Smooth muscle cell (in vitro differentiated cells): ENCODE measurements at regions not wholly inside any gene's neighbourhood (a gene's known extent, or its start where the extent isn't known, plus 50 kb on each side); places are given as distances from the start of the nearest gene placed in this dataset.
A peak's percentile ranks its signal among the peaks of the same experiment; 100 is the strongest.

ENCODE experiments used
- DNase-seq: peaks from one replicate; lab custom pipeline; 2025; ENCODE audit not compliant: unreplicated experiment; lab: John Stamatoyannopoulos, UW
- H2AFZ ChIP-seq: fragments of 200-600 bp; sonication (generic); 2 replicates; pipeline ENCODE4 v1.6.0; 2016; ENCODE audit warnings: antibody characterized with exemption, low read depth, mild to moderate bottlenecking
- H3F3A ChIP-seq: fragments of 200-600 bp; sonication (generic); 2 replicates; pipeline ENCODE4 v1.6.0; 2017; ENCODE audit warnings: antibody characterized with exemption, low read depth
- H3K27ac ChIP-seq: fragments of 200-600 bp; sonication (generic); 2 replicates; pipeline ENCODE4 v1.5.1; 2016; ENCODE audit warnings: low read depth, mild to moderate bottlenecking
- H3K27me3 ChIP-seq: fragments of 200-600 bp; sonication (generic); 2 replicates; pipeline ENCODE4 v1.6.1; 2016; ENCODE audit warnings: low read depth, mild to moderate bottlenecking
- H3K36me3 ChIP-seq: fragments of 200-600 bp; sonication (generic); 2 replicates; pipeline ENCODE4 v1.5.1; 2016; ENCODE audit warnings: low read depth
- H3K4me1 ChIP-seq: fragments of 200-600 bp; sonication (generic); 2 replicates; pipeline ENCODE4 v1.5.1; 2016; ENCODE audit warnings: low read depth
- H3K4me2 ChIP-seq: fragments of 200-600 bp; sonication (generic); 2 replicates; pipeline ENCODE4 v1.6.0; 2016; ENCODE audit warnings: mild to moderate bottlenecking
- H3K4me3 ChIP-seq: fragments of 200-600 bp; sonication (generic); 2 replicates; pipeline ENCODE4 v1.5.1; 2016; ENCODE audit warnings: mild to moderate bottlenecking
- H3K79me2 ChIP-seq: fragments of 200-600 bp; sonication (generic); 2 replicates; pipeline ENCODE4 v1.6.0; 2016; ENCODE audit warnings: low read depth, mild to moderate bottlenecking
- H3K9ac ChIP-seq: fragments of 200-600 bp; sonication (generic); 2 replicates; pipeline ENCODE4 v1.6.0; 2016; ENCODE audit warnings: low read depth
- H3K9me3 ChIP-seq: fragments of 200-600 bp; sonication (generic); replicated peaks from 2 replicates; pipeline ENCODE4 v1.5.1; 2016; ENCODE audit warnings: low read depth
- H4K20me1 ChIP-seq: fragments of 200-600 bp; sonication (generic); 2 replicates; pipeline ENCODE4 v1.6.0; 2016; ENCODE audit warnings: low read depth
- CTCF ChIP-seq: fragments of 200-600 bp; sonication (generic); IDR thresholded peaks from 2 replicates; pipeline ENCODE4 v1.5.1; 2017; ENCODE audit warnings: borderline replicate concordance, mild to moderate bottlenecking, antibody characterized with exemption; ENCODE audit not compliant: insufficient read depth, poor library complexity, severe bottlenecking
- WGBS: methylation state at CpG from one replicate; pipeline ENCODE4 v1.1.7; 2016; ENCODE audit warnings: low lambda C conversion rate; 5-methylcytosine and 5-hydroxymethylcytosine counted together

GRCh38 chr1:195345149-195345548 is 1263.1 kb downstream of the KCNT2 start:
- no peaks in the 10 kb centered on the region for H3K4me1 ChIP-seq
- no peak overlapping the region for H3K27ac ChIP-seq
- H3K79me2 ChIP-seq = no peaks in the 10 kb centered on the region
- no peaks in the 10 kb centered on the region for H3K9me3 ChIP-seq
- no peak overlapping the region for H3K9ac ChIP-seq
- no peaks in the 10 kb centered on the region for H4K20me1 ChIP-seq
- no peaks in the 10 kb centered on the region for H3K27me3 ChIP-seq
- H2AFZ ChIP-seq = peak overlapping the region; percentile 81
- DNase-seq = no peak
- no peak overlapping the region for H3K4me3 ChIP-seq
- H3K4me2 ChIP-seq = peak overlapping the region; percentile 54
- no peaks in the 10 kb centered on the region for H3K36me3 ChIP-seq
- H3F3A ChIP-seq = no peaks in the 10 kb centered on the region
- peak; percentile 27 for TF ChIP-seq CTCF
- 9% methylated on average over 8 of the region's 8 CpGs for WGBS

GRCh38 chr1:195337646-195338045 is 1270.6 kb downstream of the KCNT2 start:
- no peaks in the 10 kb centered on the region for H3K4me1 ChIP-seq
- no peaks in the 10 kb centered on the region for H4K20me1 ChIP-seq
- no peak overlapping the region for H2AFZ ChIP-seq
- H3F3A ChIP-seq = no peaks in the 10 kb centered on the region
- no peaks in the 10 kb centered on the region for H3K9me3 ChIP-seq
- H3K4me2 ChIP-seq = no peak overlapping the region
- no peak overlapping the region for H3K27ac ChIP-seq
- no peaks in the 10 kb centered on the region for H3K36me3 ChIP-seq
- H3K4me3 ChIP-seq = no peak overlapping the region
- TF ChIP-seq CTCF = no peak
- H3K27me3 ChIP-seq = no peaks in the 10 kb centered on the region
- H3K9ac ChIP-seq = no peak overlapping the region
- no peak for DNase-seq
- H3K79me2 ChIP-seq = no peaks in the 10 kb centered on the region

- Histone ChIP-seq H3K9me3 (no peaks in the 10 kb centered on the region), H2AFZ (no peak overlapping the region), H3K4me3 (no peak overlapping the region), H4K20me1 (no peaks in the 10 kb centered on the region), H3K36me3 (no peaks in the 10 kb centered on the region), H3K79me2 (no peaks in the 10 kb centered on the region), H3K4me1 (no peaks in the 10 kb centered on the region), H3K27me3 (no peaks in the 10 kb centered on the region), H3K9ac (no peak overlapping the region), H3F3A (no peaks in the 10 kb centered on the region), H3K4me2 (no peak overlapping the region), H3K27ac (no peak overlapping the region)
- 65% methylated on average over 1 of the region's 1 CpG for WGBS
- no peak for TF ChIP-seq CTCF
- DNase-seq = no peak
These were observed 1271.4 kb downstream of the KCNT2 start for GRCh38 chr1:195336812-195337211.

GRCh38 chr1:195335541-195335940 is 1272.7 kb downstream of the KCNT2 start:
- Histone ChIP-seq H3K4me2 (no peak overlapping the region), H2AFZ (no peak overlapping the region), H3K36me3 (no peaks in the 10 kb centered on the region), H3F3A (no peaks in the 10 kb centered on the region), H4K20me1 (no peaks in the 10 kb centered on the region), H3K79me2 (no peaks in the 10 kb centered on the region), H3K9me3 (no peaks in the 10 kb centered on the region), H3K9ac (no peak overlapping the region), H3K4me3 (no peak overlapping the region), H3K27ac (no peak overlapping the region), H3K27me3 (no peaks in the 10 kb centered on the region), H3K4me1 (no peaks in the 10 kb centered on the region)
- WGBS = 80% methylated on average over 4 of the region's 4 CpGs
- DNase-seq = no peak
- no peak for TF ChIP-seq CTCF
